ENCODE measurements at regions not wholly inside any gene's neighbourhood (a gene's known extent, or its start where the extent isn't known, plus 50 kb on each side); places are given as distances from the start of the nearest gene placed in this dataset.

GRCh38 chr4:147020456-147020855, 74.8 kb upstream of the TTC29 start:
- H2BK20ac ChIP-seq (ENCODE audit: low read length) = no peak overlapping the region
- H2AK5ac ChIP-seq (ENCODE audit: low read depth, low read length) = no peak overlapping the region
- no peak overlapping the region for H3K4me2 ChIP-seq (ENCODE audit: insufficient read depth in 1 of 2, low read depth in 2 of 2, low read length in 2 of 2)
- H4K20me1 ChIP-seq (replicated peaks in 1 of 2; ENCODE audit: control insufficient read depth in 1 of 2, insufficient read depth in 2 of 2, low read length in 2 of 2) = no peaks in the 10 kb centered on the region
- H3K23ac ChIP-seq (ENCODE audit: insufficient read length) = no peak overlapping the region
- H4K8ac ChIP-seq (ENCODE audit: extremely low read depth, insufficient read depth, low read length) = no peak overlapping the region
- no peak overlapping the region for H3K18ac ChIP-seq (ENCODE audit: extremely low read depth, low read length)
- DNase-seq (ENCODE audit: low read depth in 1 of 2, low spot score in 2 of 2) (no peak), FAIRE-seq (no peak)
- no peaks in the 10 kb centered on the region for H3K79me1 ChIP-seq (ENCODE audit: low read depth, low read length)
- H3K9ac ChIP-seq (replicated peaks in 1 of 4; ENCODE audit: extremely low read depth in 1 of 4, low read depth in 3 of 4, low read length in 3 of 4) = no peak overlapping the region
- H3K4me3 ChIP-seq (ENCODE audit: extremely low read depth in 1 of 4, insufficient read depth in 2 of 4, low read depth in 3 of 4, low read length in 4 of 4) = no peak overlapping the region
- H3K27me3 ChIP-seq (replicated peaks in 1 of 4; ENCODE audit: control insufficient read depth in 3 of 4, extremely low read depth in 1 of 4, insufficient read depth in 3 of 4, low read length in 3 of 4) = no peaks in the 10 kb centered on the region
- no peak overlapping the region for H3K14ac ChIP-seq (ENCODE audit: insufficient read length)
- H3K79me2 ChIP-seq (ENCODE audit: control insufficient read depth in 1 of 2, insufficient read depth in 2 of 2, low read length in 2 of 2) = no peaks in the 10 kb centered on the region
- H4K5ac ChIP-seq (ENCODE audit: insufficient read length, low read depth, low read length) = no peak overlapping the region
- 87% methylated on average over 4 of the region's 4 CpGs; no CpG with 5 or more reads in 1 of the 2 experiments for WGBS, 2 experiments (ENCODE audit: extremely low coverage in 1 of 2, insufficient coverage in 1 of 2, insufficient read length in 1 of 2, insufficient replicate concordance in 2 of 2, low coverage in 1 of 2, low lambda C conversion rate in 2 of 2, missing lambda C conversion rate in 1 of 2)
- no peaks in the 10 kb centered on the region for H3K9me3 ChIP-seq (ENCODE audit: insufficient read depth in 2 of 2, low read depth in 1 of 2, low read length in 1 of 2)
- no peak overlapping the region for H2BK15ac ChIP-seq (ENCODE audit: low read length)
- 0 out of 2 replicates have a peak overlapping the region, but pooled peaks have one; percentile 7 for H2AFZ ChIP-seq (ENCODE audit: low read length)
- ChIA-PET POLR2A (ENCODE audit: partially characterized antibody) (no interaction called here), CTCF (ENCODE audit: partially characterized antibody) (interaction anchor here (0.7 to 6.3 kb wide), 7 partner anchors 9 to 579 kb away, joined by 3 to 120 read pairs (median 7); no protein-coding TSS in a partner anchor)
- no peaks in the 10 kb centered on the region for H3K23me2 ChIP-seq (ENCODE audit: low read depth, low read length)
- H2BK12ac ChIP-seq (ENCODE audit: low read depth, low read length) = no peak overlapping the region
- no peak overlapping the region for H3K4ac ChIP-seq (replicated peaks; ENCODE audit: insufficient read length, low read depth, low read length)
- no peak overlapping the region for H3K27ac ChIP-seq (ENCODE audit: low read depth, low read length)
- no peak overlapping the region for H4K91ac ChIP-seq (replicated peaks; ENCODE audit: insufficient read length, low read length)
- H2BK120ac ChIP-seq (replicated peaks; ENCODE audit: low read depth, low read length) = no peak overlapping the region
- no peak for TF ChIP-seq GTF2F1 (IDR thresholded peaks at IDR 0.05; ENCODE audit: borderline replicate concordance, low read depth, low read length)
- H2BK5ac ChIP-seq (ENCODE audit: low read depth, low read length) = no peak overlapping the region
- no peak overlapping the region for H3K56ac ChIP-seq (replicated peaks; ENCODE audit: insufficient read length, low read depth, low read length)
- no peaks in the 10 kb centered on the region for H3K36me3 ChIP-seq (ENCODE audit: control insufficient read depth in 2 of 4, insufficient read depth in 4 of 4, low read length in 3 of 4)
- no peaks in the 10 kb centered on the region for H3K4me1 ChIP-seq (replicated peaks in 1 of 4; ENCODE audit: control insufficient read depth in 3 of 4, insufficient read depth in 4 of 4, low read length in 3 of 4)
